ENCODE measurements at regions not wholly inside any gene's neighbourhood (a gene's known extent, or its start where the extent isn't known, plus 50 kb on each side); places are given as distances from the start of the nearest gene placed in this dataset.
A peak's percentile ranks its signal among the peaks of the same experiment; 100 is the strongest.
"Not testable (repeated sequence)": the region's sequence is repeated elsewhere in the genome, so short reads cannot be mapped to it uniquely, and the experiment has no call there.

DNA sequence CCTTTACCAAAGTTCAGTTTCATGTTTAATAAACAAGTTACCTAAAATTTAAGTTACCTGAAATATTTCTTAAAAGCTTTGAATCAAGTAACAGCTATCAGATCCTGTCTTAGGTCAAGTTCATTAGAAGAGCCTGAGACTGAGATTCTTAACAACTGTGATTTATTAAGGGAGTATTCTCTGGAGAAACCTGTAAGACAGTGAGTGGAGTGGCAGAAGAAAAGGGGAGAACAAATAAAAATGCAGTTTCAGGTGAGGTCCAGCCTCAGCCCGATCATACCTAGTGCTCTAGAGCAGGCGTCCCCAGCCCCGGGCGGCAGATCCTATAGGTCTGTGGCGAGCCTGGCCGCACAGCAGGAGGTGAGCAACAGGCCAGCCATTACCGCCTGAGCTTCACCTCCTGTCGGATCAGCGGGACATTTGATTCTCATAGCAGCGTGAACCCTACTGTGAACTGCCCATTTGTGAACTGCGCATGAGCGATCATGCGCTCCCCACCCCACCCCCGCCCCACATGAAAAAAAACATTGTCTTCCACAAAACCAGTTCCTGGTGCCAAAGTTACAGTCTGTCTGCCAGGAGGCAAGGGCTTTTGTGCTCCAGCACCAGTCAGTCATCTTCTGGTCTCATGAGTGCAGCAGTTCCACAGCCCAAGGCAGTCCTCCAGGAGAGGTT lies 59.2 kb upstream of the ADGRB3 start:
- no peak for DNase-seq (ENCODE audit: missing footprints)
- no peak for ATAC-seq
- intact Hi-C loops (cut with DNase I), result no loop called here

DNA sequence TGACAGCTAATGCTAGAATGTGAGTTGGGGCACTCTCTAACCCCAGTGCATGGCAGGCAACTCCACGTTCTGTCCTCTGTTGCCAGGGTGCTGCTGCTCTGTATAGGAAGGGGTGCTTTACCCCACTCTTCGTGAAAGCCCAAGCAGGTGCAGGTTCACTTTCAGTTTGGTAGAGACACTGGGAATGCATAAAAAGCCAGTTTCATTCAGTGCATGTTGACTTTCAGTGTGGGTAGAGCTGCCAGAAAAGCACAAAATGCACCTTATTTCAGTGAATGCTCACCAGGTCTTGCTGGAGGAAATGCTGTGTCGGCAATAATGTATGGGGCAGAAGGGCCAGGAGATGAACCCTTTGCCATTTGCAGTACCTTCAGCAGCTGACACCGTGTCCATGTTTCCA lies 62.1 kb upstream of the ADGRB3 start:
- no peak for ATAC-seq
- peak; percentile 31 for DNase-seq (ENCODE audit: missing footprints)
- intact Hi-C loops (cut with DNase I), result no loop called here

GRCh38 chr6:68572525-68572924 lies 62.6 kb upstream of the ADGRB3 start:
- intact Hi-C loops (cut with DNase I), result no loop called here
- ATAC-seq (no peak), DNase-seq (ENCODE audit: missing footprints) (no peak)

DNA sequence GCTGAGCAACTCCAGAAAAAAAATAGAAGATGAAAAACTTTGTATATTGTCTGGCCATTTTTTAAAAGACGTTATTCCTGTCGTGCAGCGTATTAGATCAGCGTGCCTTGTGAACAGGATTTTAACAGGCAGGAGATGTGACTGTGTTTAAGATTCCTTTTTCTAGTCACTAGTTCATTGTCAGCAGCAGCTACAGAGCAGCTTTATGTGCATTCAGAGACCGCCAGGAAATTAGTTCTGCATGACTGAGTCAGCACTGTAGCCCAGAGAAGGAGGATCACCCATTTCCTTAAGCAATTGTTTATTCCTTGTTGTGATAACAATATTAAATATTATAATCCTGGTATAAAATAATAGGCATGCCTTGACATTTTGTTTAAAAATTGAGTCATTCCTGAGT lies 75.4 kb upstream of the ADGRB3 start:
- intact Hi-C loops (cut with DNase I), result no loop called here
- no peak for ATAC-seq

GRCh38 chr6:68559070-68559469 lies 76.0 kb upstream of the ADGRB3 start:
- ATAC-seq (no peak), DNase-seq (ENCODE audit: missing footprints) (no peak)
- intact Hi-C loops (cut with DNase I), result no loop called here

More for the DNA sequence above, 75.4 kb upstream of the ADGRB3 start:
- no peak for DNase-seq (ENCODE audit: missing footprints)

DNA sequence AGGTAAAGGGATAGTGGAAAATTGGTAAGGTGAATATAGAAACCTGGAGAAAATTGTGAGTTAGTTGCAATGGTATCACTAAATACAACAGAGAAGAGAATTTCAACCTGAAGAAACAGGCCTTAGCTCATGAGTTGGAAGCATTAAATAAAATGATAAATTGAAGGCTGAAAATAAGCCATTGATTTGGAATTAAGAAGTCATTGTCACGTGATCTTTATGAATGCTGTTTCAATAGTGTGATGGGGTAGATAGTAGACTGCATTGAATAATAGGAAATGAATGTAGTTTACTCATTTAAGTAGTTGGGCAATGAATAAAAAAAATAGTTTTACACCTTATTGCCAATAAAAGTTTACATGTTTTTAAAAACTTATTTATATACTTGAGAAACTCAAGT lies 88.5 kb upstream of the ADGRB3 start:
- intact Hi-C loops (cut with DNase I), result no loop called here
- DNase-seq (ENCODE audit: missing footprints) (no peak), ATAC-seq (no peak)

GRCh38 chr6:68544450-68544849 lies 90.6 kb upstream of the ADGRB3 start:
- no peak for ATAC-seq
- no peak for DNase-seq (ENCODE audit: missing footprints)
- intact Hi-C loops (cut with DNase I), result no loop called here

- DNase-seq (ENCODE audit: missing footprints), result peak; percentile 33
- ATAC-seq, result no peak
- intact Hi-C loops (cut with DNase I), result no loop called here
Measured at GRCh38 chr6:68533339-68533795, 101.7 kb upstream of the ADGRB3 start.

DNA sequence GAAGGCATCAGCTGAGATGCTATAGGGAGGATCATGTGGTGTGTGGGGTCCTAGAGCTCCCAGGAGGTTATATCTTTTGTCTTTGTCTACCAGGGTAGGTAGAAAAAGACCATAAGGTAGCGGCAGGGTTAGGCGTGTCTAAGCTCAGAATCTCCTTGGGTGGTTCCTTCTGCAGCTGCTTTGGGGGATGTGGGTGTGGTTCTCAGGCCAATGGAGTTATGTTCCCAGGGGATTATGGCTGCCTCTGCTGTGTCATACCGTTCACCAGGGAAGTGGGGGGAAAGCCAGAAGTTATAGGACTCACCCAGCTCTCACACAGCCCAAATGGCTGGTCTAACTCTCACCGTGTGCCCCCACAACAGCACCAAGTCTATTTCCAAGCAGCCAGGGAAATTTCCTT lies 107.4 kb upstream of the ADGRB3 start:
- intact Hi-C loops (cut with DNase I), result no loop called here
- ATAC-seq (no peak), DNase-seq (ENCODE audit: missing footprints) (no peak)

DNA sequence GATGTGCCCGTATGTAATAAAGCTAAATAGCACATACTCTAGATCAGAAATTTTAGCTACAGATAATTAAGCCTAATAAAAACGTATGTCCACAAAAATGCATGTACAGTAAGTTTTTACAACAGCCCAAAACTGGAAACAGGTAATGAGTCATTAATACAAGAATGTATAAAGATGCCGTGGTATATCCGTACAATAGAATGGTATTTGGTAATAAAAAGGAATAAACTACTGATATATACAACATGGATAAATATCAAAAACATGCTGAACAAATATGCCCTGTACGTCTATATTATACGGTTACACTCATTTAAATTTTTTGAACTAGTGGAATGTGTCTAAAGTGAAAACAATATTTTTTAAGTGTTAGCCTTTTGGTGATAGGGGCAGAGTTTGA lies 128.2 kb upstream of the ADGRB3 start:
- ATAC-seq (no peak), DNase-seq (ENCODE audit: missing footprints) (no peak)
- intact Hi-C loops (cut with DNase I), result no loop called here

DNA sequence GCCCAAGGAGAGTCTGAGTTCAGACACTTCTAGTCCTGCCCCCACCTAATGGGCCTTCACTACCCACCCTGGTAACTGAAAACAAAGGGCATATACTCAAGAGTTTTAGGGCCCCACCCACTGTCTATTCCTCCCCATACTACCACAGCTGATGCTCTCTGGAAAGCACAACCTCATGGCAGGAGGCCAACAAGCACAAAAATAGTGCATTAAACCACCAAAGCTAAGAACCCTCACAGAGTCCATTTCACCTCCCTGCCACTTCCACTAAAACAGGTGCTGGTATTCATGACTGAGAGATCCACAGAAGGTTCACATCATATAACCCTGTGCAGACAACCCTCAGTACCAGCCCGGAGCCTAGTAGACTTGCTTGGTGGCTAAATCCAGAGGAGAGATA lies 132.1 kb upstream of the ADGRB3 start:
- ATAC-seq (no peak), DNase-seq (ENCODE audit: missing footprints) (no peak)
- intact Hi-C loops (cut with DNase I), result no loop called here

- no peak for ATAC-seq
- intact Hi-C loops (cut with DNase I), result no loop called here
- no peak for DNase-seq (ENCODE audit: missing footprints)
Measured at GRCh38 chr6:68497927-68498326, 137.2 kb upstream of the ADGRB3 start.

GRCh38 chr6:68494880-68495279 lies 140.2 kb upstream of the ADGRB3 start:
- ATAC-seq; DNase-seq (ENCODE audit: missing footprints); intact Hi-C loops (cut with DNase I): not testable (repeated sequence)

GRCh38 chr6:68476611-68477010 lies 158.5 kb upstream of the ADGRB3 start:
- intact Hi-C loops (cut with DNase I), result no loop called here
- DNase-seq (ENCODE audit: missing footprints), result no peak
- ATAC-seq, result no peak

- intact Hi-C loops (cut with DNase I), result no loop called here
- DNase-seq (ENCODE audit: missing footprints) (no peak), ATAC-seq (no peak)
Measured at GRCh38 chr6:68473433-68474210, 161.5 kb upstream of the ADGRB3 start.

GRCh38 chr6:68468244-68468884 lies 166.7 kb upstream of the ADGRB3 start:
- no peak for ATAC-seq
- peak; percentile 34 for DNase-seq (ENCODE audit: missing footprints)
- intact Hi-C loops (cut with DNase I), result no loop called here

DNA sequence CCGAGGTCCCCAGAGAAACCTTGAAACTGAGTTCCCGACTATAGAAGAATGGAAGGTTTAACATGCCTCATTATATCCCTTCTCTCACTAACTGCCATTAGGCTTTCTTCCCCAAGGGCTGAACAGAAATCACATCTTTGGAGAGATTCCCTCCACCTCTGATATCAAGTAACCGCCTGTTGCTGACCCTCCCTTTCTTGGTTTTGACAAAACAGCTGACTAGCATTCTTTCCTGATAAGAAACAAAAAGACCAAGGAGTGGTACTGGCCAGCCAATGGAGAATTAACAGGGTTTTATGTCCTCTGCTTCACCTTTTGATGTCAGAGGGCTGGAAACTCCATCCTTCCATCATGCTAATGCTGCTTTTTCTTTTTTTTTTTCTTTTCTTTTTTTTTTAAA lies 176.6 kb upstream of the ADGRB3 start:
- DNase-seq (ENCODE audit: missing footprints), result no peak
- intact Hi-C loops (cut with DNase I), result no loop called here

GRCh38 chr6:68447112-68447511 lies 188.0 kb upstream of the ADGRB3 start:
- intact Hi-C loops (cut with DNase I), result no loop called here
- ATAC-seq, result no peak
- no peak for DNase-seq (ENCODE audit: missing footprints)

More for the DNA sequence above, 176.6 kb upstream of the ADGRB3 start:
- no peak for ATAC-seq

- intact Hi-C loops (cut with DNase I), result no loop called here
- DNase-seq (ENCODE audit: missing footprints) (no peak), ATAC-seq (no peak)
Measured at GRCh38 chr6:68445926-68446325, 189.2 kb upstream of the ADGRB3 start.

- intact Hi-C loops (cut with DNase I), result no loop called here
- ATAC-seq, result no peak
- no peak for DNase-seq (ENCODE audit: missing footprints)
Measured at GRCh38 chr6:68443704-68444103, 191.4 kb upstream of the ADGRB3 start.

Data from Right ventricle myocardium inferior (tissue), 1 donor.